Smooth muscle cell (in vitro differentiated cells): ENCODE measurements at regions not wholly inside any gene's neighbourhood (a gene's known extent, or its start where the extent isn't known, plus 50 kb on each side); places are given as distances from the start of the nearest gene placed in this dataset.

Experiments
- DNase-seq: peaks from one replicate; lab custom pipeline; 2025; ENCODE audit not compliant: unreplicated experiment; lab: John Stamatoyannopoulos, UW
- H2AFZ ChIP-seq: fragments of 200-600 bp; sonication (generic); 2 replicates; pipeline ENCODE4 v1.6.0; 2016; ENCODE audit warnings: antibody characterized with exemption, low read depth, mild to moderate bottlenecking
- H3F3A ChIP-seq: fragments of 200-600 bp; sonication (generic); 2 replicates; pipeline ENCODE4 v1.6.0; 2017; ENCODE audit warnings: antibody characterized with exemption, low read depth
- H3K27ac ChIP-seq: fragments of 200-600 bp; sonication (generic); 2 replicates; pipeline ENCODE4 v1.5.1; 2016; ENCODE audit warnings: low read depth, mild to moderate bottlenecking
- H3K27me3 ChIP-seq: fragments of 200-600 bp; sonication (generic); 2 replicates; pipeline ENCODE4 v1.6.1; 2016; ENCODE audit warnings: low read depth, mild to moderate bottlenecking
- H3K36me3 ChIP-seq: fragments of 200-600 bp; sonication (generic); 2 replicates; pipeline ENCODE4 v1.5.1; 2016; ENCODE audit warnings: low read depth
- H3K4me1 ChIP-seq: fragments of 200-600 bp; sonication (generic); 2 replicates; pipeline ENCODE4 v1.5.1; 2016; ENCODE audit warnings: low read depth
- H3K4me2 ChIP-seq: fragments of 200-600 bp; sonication (generic); 2 replicates; pipeline ENCODE4 v1.6.0; 2016; ENCODE audit warnings: mild to moderate bottlenecking
- H3K4me3 ChIP-seq: fragments of 200-600 bp; sonication (generic); 2 replicates; pipeline ENCODE4 v1.5.1; 2016; ENCODE audit warnings: mild to moderate bottlenecking
- H3K79me2 ChIP-seq: fragments of 200-600 bp; sonication (generic); 2 replicates; pipeline ENCODE4 v1.6.0; 2016; ENCODE audit warnings: low read depth, mild to moderate bottlenecking
- H3K9ac ChIP-seq: fragments of 200-600 bp; sonication (generic); 2 replicates; pipeline ENCODE4 v1.6.0; 2016; ENCODE audit warnings: low read depth
- H3K9me3 ChIP-seq: fragments of 200-600 bp; sonication (generic); replicated peaks from 2 replicates; pipeline ENCODE4 v1.5.1; 2016; ENCODE audit warnings: low read depth
- H4K20me1 ChIP-seq: fragments of 200-600 bp; sonication (generic); 2 replicates; pipeline ENCODE4 v1.6.0; 2016; ENCODE audit warnings: low read depth
- CTCF ChIP-seq: fragments of 200-600 bp; sonication (generic); IDR thresholded peaks from 2 replicates; pipeline ENCODE4 v1.5.1; 2017; ENCODE audit warnings: borderline replicate concordance, mild to moderate bottlenecking, antibody characterized with exemption; ENCODE audit not compliant: insufficient read depth, poor library complexity, severe bottlenecking
- WGBS: methylation state at CpG from one replicate; pipeline ENCODE4 v1.1.7; 2016; ENCODE audit warnings: low lambda C conversion rate; 5-methylcytosine and 5-hydroxymethylcytosine counted together

- H3K4me1 ChIP-seq = peaks cover 20% of the 10 kb centered on the region
- no peak for DNase-seq
- no peaks in the 10 kb centered on the region for H3F3A ChIP-seq
- no peaks in the 10 kb centered on the region for H3K27me3 ChIP-seq
- no peaks in the 10 kb centered on the region for H3K36me3 ChIP-seq
- H3K79me2 ChIP-seq = no peaks in the 10 kb centered on the region
- H2AFZ ChIP-seq = no peak overlapping the region
- TF ChIP-seq CTCF = no peak
- no peaks in the 10 kb centered on the region for H4K20me1 ChIP-seq
- no peak overlapping the region for H3K27ac ChIP-seq
- H3K4me2 ChIP-seq = no peak overlapping the region
- WGBS = 76% methylated on average over 7 of the region's 7 CpGs
- no peaks in the 10 kb centered on the region for H3K9me3 ChIP-seq
- no peak overlapping the region for H3K4me3 ChIP-seq
- H3K9ac ChIP-seq = no peak overlapping the region
Measured at GRCh38 chr15:95266451-95267061, 1035.2 kb downstream of the MCTP2 start.

- TF ChIP-seq CTCF = no peak
- Histone ChIP-seq H3K4me2 (no peak overlapping the region), H3K27ac (no peak overlapping the region), H3K9me3 (no peaks in the 10 kb centered on the region), H3K9ac (no peak overlapping the region), H3K36me3 (no peaks in the 10 kb centered on the region), H3K27me3 (no peaks in the 10 kb centered on the region), H3K4me3 (no peak overlapping the region), H4K20me1 (no peaks in the 10 kb centered on the region), H3F3A (no peaks in the 10 kb centered on the region), H3K79me2 (no peaks in the 10 kb centered on the region), H3K4me1 (peaks cover 20% of the 10 kb centered on the region), H2AFZ (no peak overlapping the region)
- 88% methylated on average over 3 of the region's 3 CpGs for WGBS
- DNase-seq = no peak
Measured at GRCh38 chr15:95267481-95267880, 1036.1 kb downstream of the MCTP2 start.

- no peak overlapping the region for H3K27ac ChIP-seq
- no peak for DNase-seq
- no peaks in the 10 kb centered on the region for H3F3A ChIP-seq
- no peak overlapping the region for H3K4me3 ChIP-seq
- H3K4me1 ChIP-seq = peaks cover 13% of the 10 kb centered on the region
- no peak overlapping the region for H3K9ac ChIP-seq
- no peak overlapping the region for H3K4me2 ChIP-seq
- 83% methylated on average over 10 of the region's 10 CpGs for WGBS
- H4K20me1 ChIP-seq = no peaks in the 10 kb centered on the region
- no peaks in the 10 kb centered on the region for H3K27me3 ChIP-seq
- H3K79me2 ChIP-seq = no peaks in the 10 kb centered on the region
- H3K9me3 ChIP-seq = no peaks in the 10 kb centered on the region
- no peak overlapping the region for H2AFZ ChIP-seq
- no peaks in the 10 kb centered on the region for H3K36me3 ChIP-seq
- no peak for TF ChIP-seq CTCF
Measured at GRCh38 chr15:95269242-95270183, 1038.2 kb downstream of the MCTP2 start.
